Astrocyte of the hippocampus (primary cell): ENCODE measurements at regions not wholly inside any gene's neighbourhood (a gene's known extent, or its start where the extent isn't known, plus 50 kb on each side); places are given as distances from the start of the nearest gene placed in this dataset.
A peak's percentile ranks its signal among the peaks of the same experiment; 100 is the strongest.

Source experiments
- DNase-seq: peaks from one replicate; pipeline ENCODE4 v3.0.0; 2011; ENCODE audit warnings: low read depth, low spot score

DNA sequence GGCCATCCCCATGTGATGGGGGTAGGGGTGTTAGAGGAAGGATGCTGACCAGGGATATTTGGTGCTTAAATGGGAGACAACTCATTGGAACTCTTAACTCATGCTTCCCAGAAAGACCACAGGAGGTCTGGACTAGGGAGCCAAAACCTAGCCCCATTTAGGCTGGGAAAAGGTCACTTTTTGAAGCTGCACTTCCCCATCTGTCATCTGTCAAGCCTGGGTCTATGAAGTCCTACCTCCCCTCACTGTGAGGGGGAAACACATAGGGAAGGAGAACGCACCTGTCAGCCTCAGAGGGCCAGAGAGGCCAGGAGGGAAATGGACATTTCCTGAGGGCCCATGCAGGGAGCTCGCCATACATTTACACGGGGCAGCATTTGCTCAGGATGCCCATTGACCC, 321.0 kb downstream of the BCL11B start:
- DNase-seq, result no peak

DNA sequence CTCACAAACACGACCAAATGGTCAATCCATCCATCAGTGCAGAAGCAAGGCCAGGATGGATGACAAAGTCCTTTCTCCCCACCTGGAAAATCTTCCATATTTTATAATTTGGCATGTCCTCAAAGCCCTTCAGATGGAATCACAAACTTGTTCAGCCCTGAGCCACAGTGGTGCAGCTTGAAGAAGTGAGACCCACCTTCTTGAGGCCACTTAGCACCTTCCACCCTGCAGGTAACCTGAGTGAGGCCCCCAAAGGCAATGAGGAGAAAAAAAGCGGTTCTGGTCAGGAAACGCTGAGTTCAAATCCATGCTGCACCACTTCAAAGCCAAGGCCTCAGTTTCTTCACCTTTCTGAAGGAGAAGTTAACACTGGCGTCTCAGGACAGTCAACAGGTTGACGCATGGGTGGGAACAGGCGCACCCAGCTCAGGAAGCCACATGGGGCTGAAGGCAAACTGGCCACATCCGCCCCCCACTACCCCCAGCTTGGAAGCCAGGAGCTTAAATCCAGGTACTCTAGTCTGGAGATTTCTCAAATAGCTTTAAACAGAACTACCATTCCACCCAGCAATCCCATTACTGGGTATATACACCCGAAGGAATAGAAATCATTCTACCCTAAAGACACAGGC, 320.4 kb downstream of the BCL11B start:
- no peak for DNase-seq

DNA sequence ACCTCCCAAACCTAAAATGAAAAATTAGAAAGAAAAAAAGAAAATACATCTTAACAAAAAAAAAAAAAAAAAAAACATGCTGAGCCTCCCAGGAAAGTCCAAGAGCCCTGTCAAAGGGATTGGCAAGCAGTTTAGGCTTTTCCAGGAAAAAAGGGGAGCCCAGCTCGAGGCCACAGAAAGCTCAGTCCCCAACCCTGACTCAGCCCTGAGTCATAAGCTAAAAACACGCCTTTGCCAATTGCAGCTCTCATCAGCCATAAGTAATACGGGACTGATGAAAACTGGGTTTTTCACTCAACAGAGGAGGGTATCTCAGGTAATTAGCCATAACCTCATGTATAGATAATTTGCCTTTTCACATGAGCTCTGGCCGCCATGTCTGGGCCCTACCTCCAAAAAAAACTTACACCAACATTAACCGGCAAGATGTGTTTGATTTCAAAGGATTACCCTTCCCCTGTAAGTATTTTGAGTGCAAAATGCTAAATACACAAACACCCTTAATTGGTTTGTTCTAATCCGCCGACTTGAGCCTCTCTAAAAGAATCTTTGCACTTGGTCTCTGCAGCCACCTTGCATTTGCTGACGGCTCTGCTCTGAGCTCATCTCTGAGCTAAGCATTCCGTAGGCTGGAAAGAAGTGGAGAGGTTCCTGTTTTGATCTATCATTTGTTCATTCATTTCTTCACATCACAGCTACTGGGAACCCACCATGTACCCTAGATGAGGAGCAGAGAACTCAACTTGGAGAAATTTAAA, 319.2 kb downstream of the BCL11B start:
- peak; percentile 93 for DNase-seq

DNA sequence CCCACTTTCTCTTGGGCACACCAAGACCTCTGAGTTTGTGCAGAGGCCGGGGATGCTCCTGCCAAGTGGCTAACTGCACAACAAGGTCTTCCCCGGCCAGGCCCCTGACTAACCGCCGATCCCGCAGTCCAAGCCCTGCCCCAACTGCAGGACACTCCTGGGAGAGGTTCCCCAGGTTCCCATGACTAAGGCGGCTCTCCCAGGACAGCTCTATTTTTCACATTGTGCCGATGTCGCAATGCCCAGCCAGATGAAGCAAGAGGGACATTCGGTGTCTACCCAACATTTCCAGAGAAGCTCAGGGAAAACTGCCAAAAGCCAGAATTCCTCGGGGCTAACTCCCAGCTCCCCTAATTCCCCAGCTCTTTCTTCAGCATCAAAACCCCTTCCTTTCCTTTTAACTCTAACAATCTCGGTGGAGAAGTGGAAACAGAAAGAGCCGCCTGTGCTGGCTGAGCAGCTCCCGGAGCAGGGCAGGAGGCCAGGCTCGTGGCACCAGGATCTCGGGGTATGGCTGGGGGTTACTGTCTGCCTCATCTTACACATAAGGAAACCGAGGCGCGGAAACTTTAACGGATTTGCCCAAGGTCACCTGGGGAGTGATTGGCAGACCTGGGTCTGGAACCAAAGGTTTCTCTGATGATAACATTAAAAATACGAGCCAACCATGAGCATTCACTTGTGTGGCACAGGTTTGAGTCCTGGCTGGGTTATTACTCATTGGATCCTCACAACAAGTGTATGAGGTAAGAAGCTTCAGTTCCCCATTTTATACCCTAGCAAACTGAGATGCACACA, 318.2 kb downstream of the BCL11B start:
- DNase-seq, result peak; percentile 67

GRCh38 chr14:98954349-98955000, 317.5 kb downstream of the BCL11B start:
- no peak for DNase-seq

DNA sequence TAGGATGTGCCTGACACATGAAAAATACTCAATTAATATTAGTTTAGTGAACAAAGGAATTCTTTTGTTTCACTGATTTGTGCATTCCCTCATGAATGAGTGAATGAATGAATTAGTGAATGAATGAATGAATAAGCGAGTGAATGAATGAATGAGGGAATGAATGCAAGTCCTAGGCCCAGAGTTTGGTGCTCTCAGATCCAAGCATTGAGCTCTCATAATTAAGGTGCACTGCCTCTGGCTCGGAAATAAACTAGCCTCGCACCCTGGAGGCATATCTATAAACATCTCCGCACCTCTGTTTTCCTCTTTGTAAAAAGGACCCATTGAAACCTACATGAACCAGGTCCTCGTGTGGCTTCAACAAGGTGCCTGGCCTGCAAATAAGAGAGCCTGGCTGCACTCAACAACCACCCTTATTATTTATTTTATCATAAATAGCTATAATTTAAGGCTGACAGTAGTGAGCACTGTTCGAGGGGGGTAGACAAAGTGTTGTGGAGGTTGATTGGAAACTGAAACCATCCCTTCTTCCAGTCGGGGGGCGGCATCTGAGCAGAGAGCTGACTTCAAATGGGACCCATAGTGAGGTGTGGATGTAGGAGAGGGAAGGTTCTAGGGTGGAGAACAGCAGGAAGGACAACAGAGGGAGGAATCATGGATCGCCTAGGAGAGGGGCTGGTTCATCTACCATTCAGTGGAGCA, 316.8 kb downstream of the BCL11B start:
- DNase-seq, result no peak

- no peak for DNase-seq
Observed at GRCh38 chr14:98955741-98956070, 316.3 kb downstream of the BCL11B start.

DNA sequence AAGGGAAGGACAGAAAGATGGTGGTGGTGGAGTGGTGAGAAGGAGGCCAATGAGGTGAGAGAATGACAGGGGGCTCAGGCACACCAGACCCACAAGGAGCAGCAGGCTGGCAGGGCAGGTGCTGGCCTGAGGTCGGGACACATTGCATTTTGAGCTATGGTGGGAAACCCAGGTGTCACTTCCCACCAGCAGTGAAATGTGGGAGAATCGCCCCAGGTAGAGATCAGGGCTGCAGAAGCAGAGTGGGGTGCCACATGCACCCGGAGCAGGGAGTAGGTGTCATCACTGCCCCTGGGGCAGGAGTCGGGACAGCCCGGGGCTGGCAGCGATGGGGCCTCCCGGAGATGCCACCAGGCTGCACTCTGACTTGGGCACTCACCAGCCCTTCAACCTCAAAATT, 315.8 kb downstream of the BCL11B start:
- no peak for DNase-seq

GRCh38 chr14:98956661-98957060, 315.3 kb downstream of the BCL11B start:
- no peak for DNase-seq

GRCh38 chr14:98957211-98958047, 314.6 kb downstream of the BCL11B start:
- peak; percentile 91 for DNase-seq

GRCh38 chr14:98958048-98958631, 313.9 kb downstream of the BCL11B start:
- DNase-seq, result no peak

DNA sequence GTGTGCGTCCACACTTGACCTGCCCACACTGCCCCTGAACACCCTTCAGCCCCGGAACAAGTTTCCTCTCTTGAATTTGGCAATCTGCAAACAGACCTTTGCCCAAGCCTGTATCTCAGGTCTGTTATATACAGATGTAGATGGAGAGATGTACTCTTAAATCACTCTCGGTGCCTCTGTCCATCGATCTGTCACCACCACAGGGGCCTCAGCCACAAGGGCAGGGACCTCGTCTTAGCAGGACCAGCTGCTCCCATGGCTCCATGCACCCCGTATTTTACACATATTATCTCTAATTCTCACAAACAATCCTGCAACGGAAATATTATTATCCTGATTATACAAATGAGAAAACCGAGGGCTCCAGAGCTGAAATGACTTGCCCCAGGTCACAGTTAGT, 313.4 kb downstream of the BCL11B start:
- no peak for DNase-seq

- DNase-seq, result no peak
Observed at GRCh38 chr14:98959410-98959809, 312.6 kb downstream of the BCL11B start.

- DNase-seq, result no peak
Observed at GRCh38 chr14:98959958-98960616, 311.9 kb downstream of the BCL11B start.

DNA sequence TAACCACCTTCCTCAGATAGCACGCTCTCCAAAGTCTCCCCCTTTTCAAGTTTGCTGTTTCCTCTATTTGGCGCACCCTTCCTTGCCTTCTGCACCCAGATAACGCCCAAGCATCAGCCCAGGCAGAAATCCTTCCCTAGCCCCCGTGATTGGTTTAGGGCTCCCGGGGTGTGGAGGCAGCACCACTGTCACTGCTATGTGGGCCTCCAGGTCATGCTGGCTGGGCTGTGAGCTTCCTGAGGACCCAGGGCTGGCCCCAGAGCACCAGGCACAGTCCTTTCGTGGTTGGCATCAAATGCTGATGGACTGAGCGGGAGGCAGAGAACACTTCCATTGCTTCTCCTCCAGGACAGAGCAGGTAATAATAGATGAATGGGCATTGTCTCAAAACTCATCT, 311.4 kb downstream of the BCL11B start:
- DNase-seq, result no peak

DNA sequence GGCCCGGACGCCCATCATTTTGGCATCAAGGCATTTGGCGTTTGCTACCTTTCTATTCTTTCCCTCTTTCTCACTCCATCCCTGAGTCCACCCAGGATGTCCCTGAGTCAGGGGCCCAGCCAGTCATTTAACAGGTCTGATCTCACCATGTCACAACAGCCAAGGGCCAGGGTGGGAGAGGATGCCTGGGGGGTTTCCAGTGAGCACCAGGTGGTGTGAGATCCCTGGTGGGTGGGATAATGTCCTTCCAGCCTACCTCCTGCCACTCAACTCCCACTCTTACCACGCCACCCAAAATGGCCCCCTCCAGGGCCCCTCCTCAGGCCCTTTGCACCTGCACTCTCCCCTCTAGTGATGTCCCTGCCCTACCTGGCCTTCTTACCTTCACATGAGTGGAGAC, 310.8 kb downstream of the BCL11B start:
- DNase-seq, result no peak

GRCh38 chr14:98962118-98962517, 309.9 kb downstream of the BCL11B start:
- DNase-seq, result no peak

DNA sequence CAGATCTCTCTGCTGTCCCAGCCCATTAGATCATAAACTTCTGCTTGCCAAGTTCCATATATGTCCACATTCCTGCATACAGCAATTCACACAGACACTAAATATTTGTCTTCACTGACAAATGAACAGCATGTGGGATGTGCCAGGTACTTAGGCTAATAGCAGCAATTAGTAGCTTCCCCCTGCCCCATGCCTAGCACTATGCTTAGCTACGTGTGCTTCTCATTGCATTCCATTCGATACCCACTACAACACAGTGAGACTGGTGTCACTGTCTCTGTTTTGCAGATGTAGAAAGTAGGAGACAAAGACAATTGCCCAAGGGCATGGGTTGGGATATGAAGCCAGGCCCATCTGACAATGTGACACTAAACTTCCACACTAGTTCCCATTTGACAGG, 308.4 kb downstream of the BCL11B start:
- no peak for DNase-seq

DNA sequence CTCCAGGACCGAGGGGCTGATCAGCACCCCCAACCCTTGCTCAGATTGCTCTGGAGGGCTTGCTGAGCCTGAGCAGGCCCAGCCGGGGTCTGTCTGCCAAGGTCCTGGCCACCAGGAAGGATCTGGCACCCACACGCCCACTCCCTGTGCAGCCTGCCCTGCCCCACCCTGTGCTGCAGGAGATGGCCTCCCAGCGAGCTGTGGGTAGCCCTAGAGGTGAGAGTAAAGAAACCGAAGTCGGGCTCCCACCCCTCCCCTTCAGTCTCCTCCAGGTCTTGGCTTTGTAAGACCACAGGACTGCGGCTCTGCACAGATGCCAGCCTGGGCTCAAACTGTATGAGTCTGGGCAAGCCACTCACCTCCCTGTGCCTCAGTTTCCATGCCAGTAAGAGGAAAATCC, 307.8 kb downstream of the BCL11B start:
- no peak for DNase-seq

DNA sequence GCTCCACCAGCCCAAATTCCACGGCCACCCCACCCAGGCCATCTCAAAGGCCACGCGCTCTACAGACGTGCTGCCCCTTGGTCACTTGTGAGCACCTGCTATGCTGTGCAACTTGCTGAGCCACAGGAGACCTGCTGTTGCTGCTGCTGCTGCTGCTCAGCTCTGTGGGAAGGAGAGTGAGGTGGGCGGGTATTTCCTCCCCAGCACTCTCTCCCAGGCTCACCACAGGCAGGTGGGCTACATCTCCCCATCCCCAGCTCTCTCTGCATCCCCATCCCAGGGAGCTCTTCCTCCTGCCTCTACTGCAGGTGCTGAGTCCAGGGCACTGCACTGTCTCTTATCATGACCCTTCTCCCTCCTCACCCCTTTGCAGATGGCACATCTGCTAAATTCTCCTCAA, 306.9 kb downstream of the BCL11B start:
- no peak for DNase-seq
